OCI-M2 (cell line): ENCODE measurements at regions not wholly inside any gene's neighbourhood (a gene's known extent, or its start where the extent isn't known, plus 50 kb on each side); places are given as distances from the start of the nearest gene placed in this dataset.
"Not testable (repeated sequence)": the region's sequence is repeated elsewhere in the genome, so short reads cannot be mapped to it uniquely, and the experiment has no call there.

Experiments used
- DNase-seq: peaks from one replicate; lab custom pipeline; 2025; ENCODE audit not compliant: unreplicated experiment; lab: John Stamatoyannopoulos, UW

DNA sequence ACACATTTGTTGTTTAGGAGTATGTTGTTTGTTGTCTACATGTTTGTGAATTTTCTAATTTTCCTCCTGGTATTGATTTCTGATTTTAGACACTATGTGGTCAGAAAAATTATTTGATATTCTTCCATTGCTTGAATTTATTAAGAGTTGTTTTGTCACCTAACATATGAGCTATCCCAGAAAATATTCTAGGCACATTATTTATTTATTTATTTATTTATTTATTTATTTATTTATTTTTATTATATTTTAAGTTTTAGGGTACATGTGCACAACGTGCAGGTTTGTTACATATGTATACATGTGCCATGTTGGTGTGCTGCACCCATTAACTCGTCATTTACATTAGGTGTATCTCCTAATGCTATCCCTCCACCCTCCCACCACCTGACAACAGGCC lies 320.8 kb upstream of the CCNG1 start:
- not testable (repeated sequence) for DNase-seq

DNA sequence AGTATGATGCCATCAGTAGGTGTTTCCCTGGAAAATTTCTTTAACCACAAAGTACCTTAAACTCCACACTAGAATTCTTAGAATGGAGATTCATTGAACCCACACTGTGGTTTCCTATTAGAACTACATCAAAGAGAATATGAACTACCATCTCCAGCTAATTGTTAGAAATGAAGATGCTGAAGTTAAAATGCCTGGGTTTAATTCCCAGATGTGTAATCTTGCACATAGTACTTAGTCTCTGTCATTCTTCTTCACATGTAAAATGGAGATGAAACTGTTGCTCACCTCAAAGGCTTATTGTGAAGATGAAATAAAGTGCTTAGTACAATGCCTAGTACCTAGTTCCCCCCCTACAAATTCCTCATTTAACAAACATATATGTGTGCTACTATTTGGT lies 303.3 kb upstream of the CCNG1 start:
- DNase-seq: no peak

DNA sequence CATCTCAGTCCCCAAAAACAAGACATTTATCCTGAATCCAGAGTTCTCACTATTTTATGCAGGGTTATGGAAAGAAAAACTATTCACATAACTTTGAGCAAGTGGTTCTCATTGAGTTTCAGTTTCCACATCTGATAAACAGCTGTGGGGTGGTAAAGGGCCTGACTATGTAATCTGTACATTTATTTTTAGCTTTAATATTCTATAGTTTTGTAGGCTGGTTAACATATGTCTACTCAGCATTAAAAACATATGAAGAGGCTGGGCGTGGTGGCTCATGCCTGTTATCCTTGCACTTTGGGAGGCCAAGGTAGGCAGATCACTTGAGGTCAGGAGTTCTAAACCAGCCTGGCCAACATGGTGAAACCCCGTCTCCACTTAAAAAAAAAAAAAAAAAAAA lies 301.5 kb upstream of the CCNG1 start:
- no peak for DNase-seq

DNA sequence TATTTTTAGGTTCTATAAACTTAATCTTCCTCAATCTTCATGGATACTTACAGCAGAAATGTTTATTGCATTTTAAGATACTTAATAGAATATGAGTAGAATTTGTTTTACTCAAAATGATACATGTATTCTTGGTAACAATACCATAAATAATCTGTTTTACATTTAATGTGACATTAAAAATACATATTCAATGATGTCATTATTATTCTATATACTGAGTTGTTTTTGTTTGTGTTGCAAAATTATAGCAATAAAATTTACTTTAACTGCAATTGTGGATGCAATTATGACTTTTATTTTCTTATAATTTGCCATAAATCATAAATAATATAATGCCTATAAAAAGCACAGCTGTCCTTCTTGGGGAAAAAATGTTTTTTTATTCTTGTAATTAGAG lies 275.9 kb upstream of the CCNG1 start:
- DNase-seq: no peak

DNA sequence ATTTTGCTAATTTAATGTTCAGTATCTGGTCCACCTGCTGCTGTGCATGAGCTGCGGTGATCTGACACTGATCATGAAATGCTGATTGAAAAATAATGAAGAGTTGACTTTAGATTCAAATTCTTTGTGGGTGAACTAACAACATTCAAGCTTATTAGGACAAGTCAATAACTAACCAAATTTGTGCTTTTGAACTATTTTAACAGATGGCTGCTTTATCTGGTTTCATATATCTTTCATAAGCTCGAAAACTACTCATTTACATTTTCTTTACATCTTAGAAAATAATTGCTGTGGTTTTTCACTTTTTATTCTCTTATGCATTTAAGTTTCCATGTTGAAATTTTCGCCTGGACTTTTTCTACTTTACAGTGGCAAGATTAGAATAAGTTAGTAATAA lies 274.8 kb upstream of the CCNG1 start:
- DNase-seq: no peak

DNA sequence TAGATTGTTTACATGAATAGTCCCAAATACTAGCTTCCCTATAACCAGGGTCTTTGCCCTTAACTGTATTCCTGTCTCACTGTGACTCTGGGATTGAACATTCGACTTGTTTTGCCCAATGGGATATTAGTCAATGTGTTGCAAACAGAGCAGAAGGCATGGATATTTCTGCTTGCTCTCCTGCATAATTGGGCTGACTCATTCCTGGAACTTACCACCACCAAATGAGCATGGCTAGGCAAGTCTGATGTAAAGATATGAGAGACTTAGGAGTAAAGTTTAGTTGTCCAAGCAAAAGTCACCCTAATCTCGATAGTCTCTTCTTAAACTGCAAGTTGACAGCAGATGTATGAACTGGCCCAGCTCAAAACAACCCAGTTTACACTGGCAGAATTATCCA lies 273.5 kb upstream of the CCNG1 start:
- DNase-seq: no peak

DNA sequence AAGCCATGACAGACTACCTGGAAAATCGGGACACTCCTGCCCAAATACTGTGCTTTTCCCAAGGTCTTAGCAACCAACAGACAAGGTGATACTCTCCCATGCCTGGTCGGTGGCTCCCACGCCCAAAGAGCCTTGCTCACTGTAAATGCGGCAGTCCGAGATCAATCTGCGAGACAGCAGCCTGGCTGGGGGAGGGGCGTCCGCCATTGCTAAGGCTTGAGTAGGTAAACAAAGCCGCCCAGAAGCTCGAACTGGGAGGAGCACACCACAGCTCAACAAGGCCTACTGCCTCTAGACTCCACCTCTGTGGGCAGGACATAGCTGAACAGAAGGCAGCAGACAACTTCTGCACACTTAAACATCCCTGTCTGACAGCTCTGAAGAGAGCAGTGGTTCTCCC lies 272.1 kb upstream of the CCNG1 start:
- DNase-seq: no peak

DNA sequence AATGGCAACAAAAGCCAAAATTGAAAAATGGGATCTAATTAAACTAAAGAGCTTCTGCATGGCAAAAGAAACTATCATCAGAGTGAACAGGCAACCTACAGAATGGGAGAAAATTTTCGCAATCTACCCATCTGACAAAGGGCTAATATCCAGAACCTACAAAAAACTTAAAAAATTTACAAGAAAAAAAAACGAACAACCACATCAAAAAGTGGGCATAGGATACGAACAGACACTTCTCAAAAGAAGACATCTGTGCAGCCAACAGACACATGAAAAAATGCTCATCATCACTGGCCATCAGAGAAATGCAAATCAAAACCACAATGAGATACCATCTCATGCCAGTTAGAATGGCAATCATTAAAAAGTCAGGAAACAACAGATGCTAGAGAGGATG lies 267.2 kb upstream of the CCNG1 start:
- not testable (repeated sequence) for DNase-seq

DNA sequence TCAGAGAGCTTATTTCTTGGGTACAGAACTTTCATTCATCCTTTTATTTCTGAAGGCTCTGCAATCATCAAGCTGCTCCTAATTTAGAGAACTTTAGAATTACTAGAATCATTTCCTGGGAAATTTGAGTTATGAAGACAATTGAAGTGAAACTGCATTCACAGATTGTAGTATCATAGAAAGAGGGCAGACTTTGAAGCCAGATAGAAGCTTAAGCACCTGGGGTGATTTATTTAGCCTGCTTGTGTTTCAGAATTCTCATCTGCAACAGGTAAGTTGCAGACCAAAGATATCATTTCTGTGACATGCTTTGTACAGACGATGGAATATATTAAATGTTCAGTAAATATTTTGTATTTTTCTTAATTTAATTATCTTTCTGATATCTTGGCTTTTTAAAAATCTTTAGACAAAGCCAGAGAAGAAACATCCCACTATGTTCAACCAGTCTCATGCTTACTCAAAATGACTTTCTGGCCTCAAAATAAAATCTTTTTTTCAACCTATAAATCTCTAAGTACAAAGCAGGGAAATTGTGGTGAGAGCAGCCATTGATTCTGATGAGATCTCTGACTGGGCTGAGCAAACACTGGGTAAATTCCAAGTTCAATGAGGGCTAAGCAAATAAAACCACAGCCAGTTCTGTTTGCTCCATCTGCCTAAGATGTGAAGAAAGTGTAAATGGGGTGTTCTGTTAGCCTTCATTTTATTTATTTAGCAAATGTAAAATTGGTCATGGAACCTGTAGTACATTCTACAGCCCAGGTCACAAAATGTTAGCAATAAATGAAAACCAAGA lies 264.7 kb upstream of the CCNG1 start:
- no peak for DNase-seq

DNA sequence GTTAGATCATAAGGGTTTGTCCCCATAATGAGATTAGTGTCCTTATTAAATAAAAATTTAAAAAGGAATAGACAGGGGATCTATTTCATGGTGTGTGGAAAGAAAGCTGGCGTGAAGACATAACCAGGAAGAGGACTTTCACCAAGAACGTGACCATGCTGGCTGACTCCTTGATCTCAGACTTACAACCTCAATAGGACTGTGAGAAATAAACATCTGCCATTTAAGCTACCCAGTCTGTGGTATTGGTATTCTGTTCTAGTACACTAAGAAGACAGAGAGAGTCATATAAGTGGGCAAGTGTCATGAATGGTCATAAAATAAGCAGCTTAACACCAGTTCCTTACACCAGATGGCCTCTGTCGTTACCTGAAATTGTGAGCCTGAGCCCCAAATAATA lies 259.4 kb upstream of the CCNG1 start:
- DNase-seq: no peak

DNA sequence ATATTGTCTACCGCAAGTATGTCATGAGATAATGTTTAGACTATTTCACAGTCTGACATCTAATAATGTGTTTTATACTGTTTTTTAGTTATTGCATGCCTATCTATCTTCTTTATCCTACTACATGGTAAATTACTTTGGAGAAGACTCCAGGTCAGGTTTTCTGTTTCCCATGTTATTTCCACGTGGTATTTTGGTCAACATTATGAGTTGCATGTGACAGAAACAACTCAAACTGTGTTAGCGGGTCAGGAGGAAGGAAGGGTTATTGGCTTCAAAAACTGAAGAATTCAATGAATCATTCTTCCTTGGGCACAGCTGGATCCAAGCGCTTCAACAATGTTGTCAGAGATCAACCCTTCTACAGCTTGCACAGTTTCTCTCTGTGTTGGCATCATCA lies 252.1 kb upstream of the CCNG1 start:
- DNase-seq: no peak

DNA sequence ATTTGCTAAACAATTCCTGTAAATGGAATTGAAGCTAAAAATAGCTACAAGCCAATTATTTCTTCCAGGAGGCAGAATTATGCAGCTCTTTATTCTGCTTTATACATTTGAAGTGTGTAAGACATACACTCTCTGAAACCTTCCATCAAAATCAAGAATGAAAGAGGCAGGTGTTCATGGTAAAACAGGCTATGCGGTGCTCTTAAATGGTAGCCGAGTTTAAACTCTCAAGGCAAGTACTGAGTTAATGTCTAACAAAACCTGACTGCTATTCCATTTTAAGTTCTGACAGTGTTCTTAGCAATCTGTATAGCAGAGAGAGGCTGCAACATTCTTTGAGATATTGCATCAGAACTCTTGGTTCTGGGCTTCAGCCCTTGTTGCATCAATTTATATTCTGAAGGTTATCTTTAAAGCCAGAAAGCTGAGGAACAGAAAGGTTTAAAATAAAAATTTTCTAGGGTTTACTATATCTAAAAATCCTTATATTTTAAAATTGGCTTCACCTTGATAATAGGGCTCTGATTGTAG lies 248.3 kb upstream of the CCNG1 start:
- DNase-seq: no peak

DNA sequence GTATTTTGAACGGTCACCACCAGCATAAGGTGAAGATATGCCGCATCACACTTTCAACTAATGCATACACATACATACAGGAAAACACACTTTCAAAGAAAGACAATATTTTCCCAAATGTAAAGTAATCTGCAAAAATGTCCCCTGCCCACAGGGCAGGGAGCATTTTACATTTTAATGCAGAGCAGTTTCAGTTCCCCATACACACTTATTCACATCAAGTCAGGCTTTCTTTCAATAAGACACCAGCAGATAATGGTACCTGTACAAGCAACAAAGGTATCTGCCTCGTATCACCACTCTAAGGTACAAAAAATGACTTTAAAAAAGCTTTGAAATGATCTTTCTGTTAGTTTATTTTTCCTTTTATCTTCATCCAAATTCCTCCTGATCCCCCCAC lies 247.1 kb upstream of the CCNG1 start:
- DNase-seq: no peak

DNA sequence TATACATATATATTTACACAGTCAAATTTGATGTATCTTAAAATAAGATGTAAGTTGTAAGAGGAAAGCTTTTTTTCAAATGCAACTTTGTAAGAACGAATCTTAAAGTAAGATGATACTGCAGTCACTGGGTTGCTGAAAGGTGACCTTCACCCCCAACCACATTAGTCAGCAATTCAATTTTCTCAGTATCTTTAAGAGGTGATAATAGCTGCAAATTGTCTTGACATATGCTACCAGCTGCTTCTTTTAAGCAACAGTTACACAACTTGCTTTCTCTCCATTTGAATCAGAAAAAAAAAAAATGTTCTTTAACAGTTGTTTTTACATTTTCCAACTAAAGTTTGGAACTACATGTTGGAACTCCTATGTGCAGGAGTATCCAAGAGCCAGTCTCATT lies 246.6 kb upstream of the CCNG1 start:
- no peak for DNase-seq

DNA sequence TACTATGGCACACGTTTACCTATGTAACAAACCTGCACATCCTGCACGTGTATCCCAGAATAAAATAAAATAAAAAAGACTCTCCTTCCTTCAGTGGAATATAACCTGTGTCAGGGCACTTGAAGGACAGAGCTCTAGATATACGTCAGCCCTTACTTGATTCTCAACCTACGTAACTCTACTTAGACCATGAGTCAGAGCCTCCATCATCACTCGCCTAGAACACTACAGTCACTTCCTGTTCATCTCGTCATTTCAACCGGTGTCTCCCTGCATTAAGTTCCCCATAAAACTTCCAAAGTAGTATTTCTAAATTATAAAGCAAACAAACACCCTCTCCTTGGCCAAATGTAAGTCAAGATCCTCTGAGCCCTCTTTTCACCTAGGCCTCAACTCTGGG lies 243.5 kb upstream of the CCNG1 start:
- no peak for DNase-seq

DNA sequence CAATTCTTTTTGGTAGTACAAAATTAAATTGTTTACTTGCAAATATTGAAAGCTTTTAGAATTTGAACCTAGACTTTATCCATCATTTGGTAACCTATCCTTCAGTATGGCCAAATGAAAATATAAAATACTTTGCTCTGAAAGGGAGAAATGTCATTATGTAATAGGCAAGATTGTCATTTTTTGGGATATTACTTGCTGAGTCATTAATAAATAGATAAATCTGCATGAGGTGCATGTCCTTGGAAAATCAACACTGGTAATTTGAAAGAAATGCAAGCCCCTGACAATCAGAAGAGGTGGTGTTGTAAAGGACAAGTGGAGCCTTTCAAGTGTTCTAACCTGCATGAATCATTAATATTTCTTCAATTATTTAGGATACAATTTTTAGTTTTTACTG lies 231.8 kb upstream of the CCNG1 start:
- DNase-seq: no peak

DNA sequence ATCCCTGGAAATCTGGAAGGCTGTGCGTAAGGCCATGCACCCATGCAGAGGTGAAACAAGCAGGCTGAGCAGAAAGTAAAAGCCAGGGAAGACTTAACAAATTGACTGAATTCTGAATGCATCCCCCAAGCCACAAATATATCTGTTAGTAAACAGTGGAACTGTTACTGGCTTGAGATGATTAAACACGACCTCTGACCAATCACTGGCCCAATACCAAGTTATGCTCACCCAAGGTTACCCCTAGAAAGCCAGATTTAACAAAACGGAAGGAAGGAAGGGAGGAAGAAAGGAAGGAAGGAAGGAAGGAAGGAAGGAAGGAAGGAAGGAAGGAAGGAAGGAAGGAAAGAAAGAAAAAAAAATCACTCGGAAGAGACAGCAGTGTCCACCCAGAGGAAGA lies 215.8 kb upstream of the CCNG1 start:
- DNase-seq: no peak

DNA sequence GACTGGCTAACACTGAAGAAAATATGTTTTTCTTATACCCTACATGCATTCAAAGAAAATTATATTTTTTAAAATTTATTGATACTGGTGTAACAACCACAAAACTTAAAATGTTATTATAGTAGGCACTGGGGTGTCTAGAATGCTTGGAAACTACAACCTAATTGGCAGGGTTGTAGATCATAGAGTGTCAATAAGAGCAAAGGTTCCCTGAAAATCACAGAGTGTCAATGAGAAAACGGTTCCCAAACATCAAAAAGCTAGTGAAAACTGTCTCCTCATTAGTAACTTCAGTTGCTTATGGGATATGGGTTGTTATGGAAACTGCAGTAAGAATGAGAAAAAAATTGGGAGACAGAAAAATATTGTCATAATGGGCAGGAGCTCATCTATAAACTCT lies 214.4 kb upstream of the CCNG1 start:
- no peak for DNase-seq

DNA sequence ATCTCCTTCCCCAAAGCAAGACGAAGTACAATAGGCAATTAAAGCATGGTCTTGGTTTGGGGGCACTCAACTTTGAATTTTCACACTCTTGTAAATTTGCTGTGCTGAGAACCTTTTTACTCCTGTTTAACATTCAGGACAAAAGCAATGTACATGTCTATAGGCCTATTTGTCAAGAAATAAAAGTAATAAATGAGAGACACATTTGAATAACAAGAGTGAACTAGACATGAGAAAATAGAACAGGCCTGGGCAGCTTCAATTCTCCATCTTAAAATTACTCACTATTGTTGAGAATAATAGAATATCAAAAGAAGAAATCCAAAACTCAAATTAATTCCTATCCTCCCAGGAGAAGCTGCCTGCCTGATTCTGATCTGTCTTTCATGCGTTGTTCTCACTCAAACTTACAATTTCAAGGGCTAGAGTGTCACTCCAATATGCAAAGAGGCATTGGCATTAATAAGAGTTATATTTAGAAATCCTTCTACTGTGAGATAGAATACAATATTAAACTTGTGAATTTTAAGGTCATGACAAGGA lies 192.9 kb upstream of the CCNG1 start:
- DNase-seq: no peak

DNA sequence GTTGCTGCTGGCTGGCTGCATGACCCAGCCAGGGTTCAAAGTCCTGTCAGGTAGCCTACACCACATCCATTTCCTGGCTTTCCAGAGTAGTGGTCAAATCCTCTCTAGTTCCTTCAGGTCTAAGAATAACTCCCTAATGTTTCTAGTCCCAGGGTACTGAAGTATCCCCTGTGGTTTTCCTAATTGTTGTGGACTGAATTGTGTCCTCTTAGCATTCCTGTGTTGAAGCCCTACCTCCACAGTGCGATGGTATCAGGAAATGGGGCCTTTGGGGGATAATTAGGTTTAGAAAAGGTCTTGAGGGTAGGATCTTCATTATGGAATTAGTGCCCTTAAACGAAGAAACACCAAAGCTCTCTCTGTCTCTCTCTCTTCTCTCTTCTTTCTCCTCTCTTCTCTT lies 191.8 kb upstream of the CCNG1 start:
- DNase-seq: no peak

DNA sequence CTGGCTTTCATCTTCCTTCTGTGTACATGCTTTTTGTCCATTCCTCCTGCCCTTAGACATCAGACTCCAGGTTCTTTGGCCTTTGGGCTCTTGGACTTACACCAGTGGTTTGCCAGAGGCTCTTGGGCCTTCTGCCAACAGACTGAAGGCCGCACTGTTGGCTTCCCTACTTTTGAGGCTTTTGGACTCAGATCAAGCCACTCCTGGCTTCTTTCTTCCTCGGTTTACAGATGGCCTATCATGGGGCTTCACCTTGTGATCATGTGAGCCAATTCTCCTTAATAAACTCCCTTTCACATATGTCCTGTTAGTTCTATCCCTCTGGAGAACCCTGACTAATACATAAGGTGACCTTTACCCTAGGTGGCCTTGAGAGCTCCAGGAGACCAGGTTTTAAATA lies 189.1 kb upstream of the CCNG1 start:
- DNase-seq: no peak

DNA sequence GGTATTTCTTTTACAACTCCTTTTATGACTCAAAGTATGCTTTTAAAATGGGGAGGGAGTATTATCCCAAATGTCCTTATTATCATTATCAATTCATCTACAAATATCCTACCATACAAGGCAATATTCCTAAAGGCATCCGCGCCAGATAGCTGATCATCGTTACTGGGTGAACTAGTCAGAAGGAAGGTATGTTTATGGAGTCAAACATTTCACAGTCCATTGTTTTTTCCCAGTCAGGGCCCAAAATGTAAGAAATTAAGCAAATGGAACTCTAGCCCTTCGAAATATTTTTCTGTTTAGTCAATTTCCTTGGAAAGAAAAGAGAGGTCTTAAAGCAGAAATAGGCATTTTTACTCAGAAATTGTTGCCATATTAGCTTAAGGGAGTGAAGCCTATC lies 188.5 kb upstream of the CCNG1 start:
- no peak for DNase-seq

DNA sequence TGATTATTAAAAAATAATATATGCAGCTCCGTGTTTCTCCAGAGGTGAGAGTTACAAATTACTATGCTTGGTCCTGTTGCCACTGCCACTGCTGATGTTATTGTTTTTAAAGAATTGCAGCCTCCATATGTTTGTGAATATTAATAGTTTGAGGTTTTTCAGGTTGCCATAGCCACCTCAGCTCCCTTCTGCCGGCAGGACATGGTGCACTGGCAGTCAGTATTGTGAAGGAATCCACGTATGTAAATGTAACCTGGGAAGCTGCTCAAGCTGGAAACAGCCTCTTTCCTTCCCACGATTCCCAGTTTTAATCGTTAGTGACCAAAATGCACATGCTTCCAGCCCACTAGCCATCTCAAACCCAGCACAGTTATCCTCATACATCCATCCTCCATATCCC lies 184.4 kb upstream of the CCNG1 start:
- no peak for DNase-seq
